GM12891 (cell line): ENCODE measurements at regions not wholly inside any gene's neighbourhood (a gene's known extent, or its start where the extent isn't known, plus 50 kb on each side); places are given as distances from the start of the nearest gene placed in this dataset.

ENCODE experiments used
- DNase-seq: peaks from one replicate; pipeline ENCODE4 v3.0.0; 2011; ENCODE audit warnings: low spot score; ENCODE audit not compliant: insufficient read length
- FAIRE-seq: peaks from 2 replicates; lab custom pipeline; 2011; peaks lifted over from hg19 to GRCh38; lab: Jason Lieb, UNC
- PAX5 ChIP-seq: IDR thresholded peaks from 2 replicates; pipeline ENCODE4 v1.6.1; 2011; ENCODE audit warnings: low read length, moderate library complexity, mild to moderate bottlenecking; ENCODE audit not compliant: insufficient read depth, severe bottlenecking
- POLR2A ChIP-seq: IDR thresholded peaks from 2 replicates; pipeline ENCODE4 v1.6.1; 2011; ENCODE audit warnings: low read depth, low read length, control low read depth
- POLR2AphosphoS5 ChIP-seq: IDR thresholded peaks from 2 replicates; pipeline ENCODE4 v1.6.1; 2011; ENCODE audit warnings: low read depth, low read length, control low read depth
- POU2F2 ChIP-seq: IDR thresholded peaks from 2 replicates; pipeline ENCODE4 v1.6.1; 2011; ENCODE audit warnings: low read depth, mild to moderate bottlenecking, control low read depth, low read length, moderate library complexity
- SPI1 ChIP-seq: IDR thresholded peaks from 2 replicates; pipeline ENCODE4 v1.6.1; 2011; ENCODE audit warnings: low read depth, low read length, control low read depth
- TAF1 ChIP-seq: IDR thresholded peaks from 2 replicates; pipeline ENCODE4 v1.6.1; 2011; ENCODE audit warnings: low read depth, low read length, control low read depth

- TF ChIP-seq SPI1, result no peak
- no peak for TF ChIP-seq TAF1
- TF ChIP-seq POLR2AphosphoS5, result no peak
- no peak for TF ChIP-seq POU2F2
- TF ChIP-seq POLR2A, result no peak
- TF ChIP-seq PAX5, result no peak
- no peak for DNase-seq
- FAIRE-seq, result no peak
Observed at GRCh38 chr18:41022484-41022883, 932.5 kb upstream of the PIK3C3 start.

GRCh38 chr18:41021089-41021488, 933.9 kb upstream of the PIK3C3 start:
- no peak for FAIRE-seq
- TF ChIP-seq POU2F2 (no peak), POLR2AphosphoS5 (no peak), PAX5 (no peak), SPI1 (no peak), TAF1 (no peak), POLR2A (no peak)
- DNase-seq, result no peak

- no peak for FAIRE-seq
- no peak for TF ChIP-seq POU2F2
- TF ChIP-seq PAX5, result no peak
- no peak for TF ChIP-seq POLR2A
- TF ChIP-seq SPI1, result no peak
- no peak for TF ChIP-seq TAF1
- TF ChIP-seq POLR2AphosphoS5, result no peak
- DNase-seq, result no peak
Observed at GRCh38 chr18:41012194-41012593, 942.8 kb upstream of the PIK3C3 start.

- TF ChIP-seq PAX5 (no peak), POLR2AphosphoS5 (no peak), POLR2A (no peak), SPI1 (no peak), TAF1 (no peak), POU2F2 (no peak)
- FAIRE-seq, result no peak
- DNase-seq, result no peak
Observed at GRCh38 chr18:41009926-41010325, 945.1 kb upstream of the PIK3C3 start.

GRCh38 chr18:41004324-41004723, 950.7 kb upstream of the PIK3C3 start:
- FAIRE-seq (no peak), DNase-seq (no peak)
- TF ChIP-seq POU2F2 (no peak), TAF1 (no peak), SPI1 (no peak), POLR2A (no peak), POLR2AphosphoS5 (no peak), PAX5 (no peak)

- DNase-seq, result no peak
- no peak for FAIRE-seq
- TF ChIP-seq TAF1, result no peak
- no peak for TF ChIP-seq SPI1
- TF ChIP-seq POLR2AphosphoS5, result no peak
- no peak for TF ChIP-seq PAX5
Observed at GRCh38 chr18:40995529-40995928, 959.5 kb upstream of the PIK3C3 start.

GRCh38 chr18:40993363-40993762, 961.7 kb upstream of the PIK3C3 start:
- DNase-seq (no peak), FAIRE-seq (no peak)
- TF ChIP-seq TAF1 (no peak), POLR2A (no peak), SPI1 (no peak), POLR2AphosphoS5 (no peak), POU2F2 (no peak), PAX5 (no peak)

GRCh38 chr18:40987581-40987980, 967.5 kb upstream of the PIK3C3 start:
- no peak for DNase-seq
- no peak for TF ChIP-seq POU2F2
- no peak for TF ChIP-seq TAF1
- TF ChIP-seq POLR2A, result no peak
- no peak for TF ChIP-seq POLR2AphosphoS5
- no peak for TF ChIP-seq PAX5
- TF ChIP-seq SPI1, result no peak
- FAIRE-seq, result no peak

GRCh38 chr18:40985436-40985835, 969.6 kb upstream of the PIK3C3 start:
- DNase-seq (no peak), FAIRE-seq (no peak)
- no peak for TF ChIP-seq POLR2AphosphoS5
- no peak for TF ChIP-seq SPI1
- no peak for TF ChIP-seq POLR2A
- no peak for TF ChIP-seq TAF1
- TF ChIP-seq POU2F2, result no peak
- no peak for TF ChIP-seq PAX5

GRCh38 chr18:40984856-40985255, 970.2 kb upstream of the PIK3C3 start:
- DNase-seq, result no peak
- no peak for FAIRE-seq
- no peak for TF ChIP-seq PAX5
- no peak for TF ChIP-seq POLR2A
- no peak for TF ChIP-seq POLR2AphosphoS5
- TF ChIP-seq TAF1, result no peak
- no peak for TF ChIP-seq POU2F2
- TF ChIP-seq SPI1, result no peak
